GM19372 (cell line): ENCODE measurements at regions not wholly inside any gene's neighbourhood (a gene's known extent, or its start where the extent isn't known, plus 50 kb on each side); places are given as distances from the start of the nearest gene placed in this dataset.
"Not testable (repeated sequence)": the region's sequence is repeated elsewhere in the genome, so short reads cannot be mapped to it uniquely, and the experiment has no call there.

Experiments
- ATAC-seq: cut with Tn5 transposase; IDR thresholded peaks from one replicate; pipeline ENCODE4 v1.9.1; 2021; ENCODE audit warnings: mild to moderate bottlenecking, low read depth, moderate library complexity; ENCODE audit not compliant: unreplicated experiment

GRCh38 chr4:188796600-188796999 lies 657.4 kb downstream of the TRIML1 start:
- ATAC-seq, result not testable (repeated sequence)

- not testable (repeated sequence) for ATAC-seq
These were observed 657.8 kb downstream of the TRIML1 start for GRCh38 chr4:188797011-188797410.

GRCh38 chr4:188804861-188805260 lies 665.6 kb downstream of the TRIML1 start:
- ATAC-seq, result no peak

GRCh38 chr4:188811121-188811520 lies 671.9 kb downstream of the TRIML1 start:
- no peak for ATAC-seq

DNA sequence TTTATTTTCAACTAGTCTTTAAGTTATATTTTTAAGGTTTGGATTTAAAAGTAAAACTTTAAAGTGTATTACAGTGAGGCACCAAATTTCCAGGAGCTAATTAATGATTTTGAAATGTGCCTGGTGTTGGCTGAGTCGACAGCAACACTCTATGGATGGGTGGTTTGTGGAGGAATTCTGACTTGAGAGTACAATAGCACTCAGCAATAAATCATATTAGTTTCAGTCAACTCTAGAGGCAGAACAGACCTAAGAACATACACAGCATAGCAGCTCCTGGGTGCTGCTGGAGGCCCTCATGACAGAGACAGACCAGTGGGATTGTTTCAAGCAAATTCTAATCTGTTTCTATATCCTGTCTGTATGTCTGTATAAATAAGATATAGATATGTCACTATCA lies 673.4 kb downstream of the TRIML1 start:
- ATAC-seq, result no peak

GRCh38 chr4:188818300-188818699 lies 679.1 kb downstream of the TRIML1 start:
- no peak for ATAC-seq

GRCh38 chr4:188819233-188819632 lies 680.0 kb downstream of the TRIML1 start:
- no peak for ATAC-seq

- ATAC-seq, result no peak
These were observed 682.3 kb downstream of the TRIML1 start for GRCh38 chr4:188821500-188821899.

DNA sequence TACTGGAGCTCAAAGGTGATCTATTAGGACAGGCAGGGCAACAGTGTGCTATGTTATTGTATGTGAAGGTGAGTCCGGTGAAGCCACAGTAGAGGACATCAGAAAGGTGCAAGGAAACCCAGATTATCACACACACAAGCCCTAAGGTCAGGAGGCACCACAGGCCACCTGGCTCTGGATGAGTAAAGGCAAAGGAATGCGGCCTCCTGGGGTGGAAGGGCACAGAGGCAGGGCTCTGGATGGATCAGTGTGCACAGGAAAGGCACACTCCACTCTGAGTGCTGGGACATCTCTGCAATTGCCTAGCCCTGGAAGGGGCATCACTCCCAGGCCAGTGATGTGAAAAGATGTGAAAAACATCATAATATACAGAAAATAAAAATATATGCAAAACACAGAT lies 683.5 kb downstream of the TRIML1 start:
- ATAC-seq, result no peak

DNA sequence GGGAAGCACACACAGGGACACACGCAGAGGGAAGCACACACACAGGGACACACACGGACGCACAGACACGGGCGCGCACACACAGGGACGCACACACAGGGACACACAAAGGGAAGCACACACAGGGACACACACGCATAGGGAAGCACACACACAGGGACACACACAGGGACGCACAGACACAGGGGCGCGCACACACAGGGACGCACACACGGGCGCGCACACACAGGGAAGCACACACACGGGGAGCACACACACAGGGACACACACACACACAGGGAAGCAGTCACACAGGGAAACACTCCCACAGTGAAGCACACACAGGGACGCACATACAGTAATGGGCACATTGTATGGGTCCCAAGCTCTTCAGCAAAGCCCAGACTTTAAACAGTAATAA lies 685.3 kb downstream of the TRIML1 start:
- no peak for ATAC-seq

- no peak for ATAC-seq
These were observed 687.2 kb downstream of the TRIML1 start for GRCh38 chr4:188826393-188826792.

DNA sequence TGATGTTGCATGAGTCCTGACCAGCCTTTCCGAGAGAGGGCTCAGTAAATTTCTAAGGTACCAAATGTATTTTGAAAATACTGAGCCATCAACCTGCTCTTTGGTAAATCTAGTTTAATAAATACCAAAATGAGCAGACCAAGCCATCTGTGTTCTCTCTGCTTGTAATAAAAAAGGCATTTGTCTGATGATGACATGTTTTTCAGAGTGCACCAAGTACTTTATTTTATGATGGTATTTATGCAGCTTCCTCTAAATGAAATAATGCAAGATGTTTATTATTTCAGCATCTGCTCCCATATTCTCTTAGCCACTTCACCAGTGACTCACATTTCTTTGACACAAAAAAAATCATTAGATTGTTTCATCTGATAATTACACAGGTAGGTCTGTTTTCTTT lies 700.5 kb downstream of the TRIML1 start:
- no peak for ATAC-seq

GRCh38 chr4:188841523-188841922 lies 702.3 kb downstream of the TRIML1 start:
- no peak for ATAC-seq

DNA sequence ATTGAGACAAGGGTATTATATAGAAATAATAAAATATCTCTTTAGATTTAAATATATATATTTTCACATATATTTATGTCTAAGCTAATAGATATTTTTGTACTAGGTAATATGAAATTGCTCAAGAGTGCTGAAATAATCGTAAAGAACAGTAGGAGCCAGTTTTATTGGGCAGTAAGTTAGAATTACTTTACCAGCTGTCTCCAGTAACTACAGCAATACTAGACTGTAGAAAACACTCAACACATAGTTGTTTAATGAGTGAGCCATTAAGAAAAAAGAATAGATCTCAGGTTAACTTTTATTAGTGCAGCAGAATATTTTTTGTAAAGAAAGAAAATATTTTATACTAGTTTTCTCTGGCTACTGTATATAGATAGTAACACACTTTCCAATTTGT lies 715.2 kb downstream of the TRIML1 start:
- ATAC-seq, result no peak

GRCh38 chr4:188858696-188859095 lies 719.5 kb downstream of the TRIML1 start:
- no peak for ATAC-seq

DNA sequence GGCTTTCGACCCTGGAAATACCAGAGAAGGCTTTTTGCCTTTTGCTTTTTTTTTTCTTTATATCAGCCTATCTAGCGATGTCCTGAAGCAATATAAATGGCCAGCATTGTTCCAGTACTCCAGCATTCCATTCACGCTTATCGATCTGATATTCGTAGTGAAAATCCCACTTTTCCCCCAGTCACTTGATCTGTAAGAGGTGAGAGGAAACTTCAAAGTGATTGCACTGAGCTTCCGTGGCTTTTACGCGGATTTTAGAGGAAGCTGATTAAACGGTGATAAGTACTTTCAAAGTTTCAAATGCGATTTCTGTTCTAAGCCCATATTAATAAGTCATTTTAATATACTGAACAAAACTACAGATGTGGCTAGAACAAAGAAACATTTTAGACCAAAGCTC lies 725.5 kb downstream of the TRIML1 start:
- ATAC-seq, result no peak

DNA sequence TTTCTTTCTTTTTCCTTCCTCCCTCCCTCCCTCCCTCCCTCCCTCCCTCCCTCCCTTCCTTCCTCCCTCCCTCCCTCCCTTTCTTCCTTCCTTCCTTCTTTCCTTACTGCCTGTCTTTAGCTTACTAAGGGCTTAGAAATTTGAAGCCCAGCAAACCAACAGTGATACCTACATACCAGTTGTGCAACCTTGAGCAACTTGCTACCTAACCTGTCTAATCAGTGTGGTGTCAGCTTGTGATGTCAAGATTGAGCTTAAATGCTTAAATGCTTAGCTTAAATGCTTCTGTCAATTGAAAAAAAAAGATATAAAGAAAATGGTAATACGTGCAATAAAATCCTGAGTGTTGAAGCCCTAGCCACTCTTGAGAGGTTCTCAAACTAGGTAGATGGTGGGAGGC lies 728.6 kb downstream of the TRIML1 start:
- no peak for ATAC-seq

DNA sequence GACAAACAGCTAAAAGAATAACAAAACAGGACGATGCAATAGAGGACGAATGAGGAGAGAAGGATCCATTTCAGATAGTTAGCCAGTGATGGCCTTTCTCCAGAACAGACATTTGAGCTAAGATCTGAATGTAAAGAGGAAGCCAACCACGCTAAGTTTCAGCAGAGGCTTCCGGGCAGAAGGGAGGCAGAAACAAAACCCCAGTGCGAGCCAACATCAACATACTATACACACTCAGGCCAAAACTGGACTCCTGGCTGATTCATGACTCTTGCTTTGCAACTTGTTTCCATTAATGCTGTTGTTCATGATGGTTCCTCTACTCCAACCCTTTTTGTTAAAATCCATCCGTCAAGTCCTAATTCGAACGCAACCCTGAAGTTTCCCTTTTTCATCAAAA lies 730.3 kb downstream of the TRIML1 start:
- no peak for ATAC-seq

GRCh38 chr4:188872809-188873208 lies 733.6 kb downstream of the TRIML1 start:
- no peak for ATAC-seq

GRCh38 chr4:188876881-188877280 lies 737.6 kb downstream of the TRIML1 start:
- no peak for ATAC-seq

DNA sequence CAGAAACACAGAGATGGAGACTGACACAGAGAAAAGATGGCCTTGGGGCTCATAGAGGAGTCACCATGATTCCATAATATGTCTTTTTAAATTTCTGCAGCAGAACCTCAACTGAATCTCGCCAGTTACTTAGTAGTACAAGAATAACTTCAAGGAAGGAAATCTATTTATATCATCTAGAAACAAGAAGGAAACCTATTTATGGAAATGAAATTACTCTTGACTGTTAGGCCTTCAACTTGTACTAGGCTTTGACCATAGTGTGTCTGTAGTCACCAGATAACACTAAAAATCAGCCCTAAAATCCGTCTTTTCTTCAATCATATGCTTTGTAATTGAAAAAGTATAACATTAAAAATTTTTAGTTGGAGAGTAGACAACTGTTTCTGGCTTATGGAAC lies 740.4 kb downstream of the TRIML1 start:
- no peak for ATAC-seq

- ATAC-seq, result no peak
These were observed 748.7 kb downstream of the TRIML1 start for GRCh38 chr4:188887905-188888304.

GRCh38 chr4:188892837-188893236 lies 753.6 kb downstream of the TRIML1 start:
- no peak for ATAC-seq
